ENCODE measurements at regions not wholly inside any gene's neighbourhood (a gene's known extent, or its start where the extent isn't known, plus 50 kb on each side); places are given as distances from the start of the nearest gene placed in this dataset.

- no peak overlapping the region for H3K4me3 ChIP-seq (ENCODE audit: low read depth in 1 of 2, low read length in 2 of 2)
- H3K9me3 ChIP-seq (ENCODE audit: control insufficient read depth in 1 of 2, low read length in 2 of 2): no peaks in the 10 kb centered on the region
- H3K36me3 ChIP-seq (ENCODE audit: control insufficient read depth in 1 of 2, insufficient read depth in 2 of 2, low read length in 2 of 2): no peaks in the 10 kb centered on the region
- no peaks in the 10 kb centered on the region for H3K27me3 ChIP-seq (ENCODE audit: low read depth, low read length)
- no peak overlapping the region for H3K27ac ChIP-seq (ENCODE audit: low read length)
- no peaks in the 10 kb centered on the region for H3K4me1 ChIP-seq (ENCODE audit: control insufficient read depth in 1 of 2, insufficient read depth in 2 of 2, low read length in 2 of 2)
These were observed 55.0 kb downstream of the SOX4 start for GRCh38 chr6:21648475-21649050.

- Histone ChIP-seq H3K27ac (ENCODE audit: low read length) (no peak overlapping the region), H3K36me3 (ENCODE audit: control insufficient read depth in 1 of 2, insufficient read depth in 2 of 2, low read length in 2 of 2) (no peaks in the 10 kb centered on the region), H3K9me3 (ENCODE audit: control insufficient read depth in 1 of 2, low read length in 2 of 2) (no peaks in the 10 kb centered on the region), H3K4me3 (ENCODE audit: low read depth in 1 of 2, low read length in 2 of 2) (no peak overlapping the region), H3K27me3 (ENCODE audit: low read depth, low read length) (no peaks in the 10 kb centered on the region), H3K4me1 (ENCODE audit: control insufficient read depth in 1 of 2, insufficient read depth in 2 of 2, low read length in 2 of 2) (no peaks in the 10 kb centered on the region)
These were observed 59.8 kb downstream of the SOX4 start for GRCh38 chr6:21653323-21653722.

GRCh38 chr6:21653905-21654304 lies 60.4 kb downstream of the SOX4 start:
- no peaks in the 10 kb centered on the region for H3K9me3 ChIP-seq (ENCODE audit: control insufficient read depth in 1 of 2, low read length in 2 of 2)
- H3K36me3 ChIP-seq (ENCODE audit: control insufficient read depth in 1 of 2, insufficient read depth in 2 of 2, low read length in 2 of 2): no peaks in the 10 kb centered on the region
- H3K4me3 ChIP-seq (ENCODE audit: low read depth in 1 of 2, low read length in 2 of 2): no peak overlapping the region
- no peak overlapping the region for H3K27ac ChIP-seq (ENCODE audit: low read length)
- no peaks in the 10 kb centered on the region for H3K27me3 ChIP-seq (ENCODE audit: low read depth, low read length)
- no peaks in the 10 kb centered on the region for H3K4me1 ChIP-seq (ENCODE audit: control insufficient read depth in 1 of 2, insufficient read depth in 2 of 2, low read length in 2 of 2)

- Histone ChIP-seq H3K36me3 (ENCODE audit: control insufficient read depth in 1 of 2, insufficient read depth in 2 of 2, low read length in 2 of 2) (no peaks in the 10 kb centered on the region), H3K27ac (ENCODE audit: low read length) (no peak overlapping the region), H3K9me3 (ENCODE audit: control insufficient read depth in 1 of 2, low read length in 2 of 2) (no peaks in the 10 kb centered on the region), H3K4me3 (ENCODE audit: low read depth in 1 of 2, low read length in 2 of 2) (no peak overlapping the region), H3K27me3 (ENCODE audit: low read depth, low read length) (no peaks in the 10 kb centered on the region), H3K4me1 (ENCODE audit: control insufficient read depth in 1 of 2, insufficient read depth in 2 of 2, low read length in 2 of 2) (no peaks in the 10 kb centered on the region)
These were observed 60.8 kb downstream of the SOX4 start for GRCh38 chr6:21654361-21654760.

- H3K27me3 ChIP-seq (ENCODE audit: low read depth, low read length): peaks cover 27% of the 10 kb centered on the region
These were observed 70.4 kb downstream of the SOX4 start for GRCh38 chr6:21663966-21664313.

GRCh38 chr6:21664314-21665109 lies 71.0 kb downstream of the SOX4 start:
- H3K4me1 ChIP-seq (ENCODE audit: control insufficient read depth in 1 of 2, insufficient read depth in 2 of 2, low read length in 2 of 2): peaks cover 0 to 32% of the 10 kb centered on the region in 2 donors
- no peak overlapping the region for H3K27ac ChIP-seq (ENCODE audit: low read length)
- H3K4me3 ChIP-seq (ENCODE audit: low read depth in 1 of 2, low read length in 2 of 2): peak overlapping the region; percentile 24 to 75
- no peaks in the 10 kb centered on the region for H3K36me3 ChIP-seq (ENCODE audit: control insufficient read depth in 1 of 2, insufficient read depth in 2 of 2, low read length in 2 of 2)
- H3K9me3 ChIP-seq (ENCODE audit: control insufficient read depth in 1 of 2, low read length in 2 of 2): no peaks in the 10 kb centered on the region
- peaks cover 27% of the 10 kb centered on the region for H3K27me3 ChIP-seq (ENCODE audit: low read depth, low read length)

More at GRCh38 chr6:21663966-21664313, 70.4 kb downstream of the SOX4 start:
- Histone ChIP-seq H3K4me3 (ENCODE audit: low read depth in 1 of 2, low read length in 2 of 2) (peak overlapping the region; percentile 24 to 75), H3K4me1 (ENCODE audit: control insufficient read depth in 1 of 2, insufficient read depth in 2 of 2, low read length in 2 of 2) (peaks cover 0 to 32% of the 10 kb centered on the region in 2 donors), H3K9me3 (ENCODE audit: control insufficient read depth in 1 of 2, low read length in 2 of 2) (no peaks in the 10 kb centered on the region), H3K27ac (ENCODE audit: low read length) (no peak overlapping the region), H3K36me3 (ENCODE audit: control insufficient read depth in 1 of 2, insufficient read depth in 2 of 2, low read length in 2 of 2) (no peaks in the 10 kb centered on the region)

- Histone ChIP-seq H3K4me3 (ENCODE audit: low read depth in 1 of 2, low read length in 2 of 2) (peak overlapping the region; percentile 24 to 75), H3K27me3 (ENCODE audit: low read depth, low read length) (peaks cover 27% of the 10 kb centered on the region), H3K9me3 (ENCODE audit: control insufficient read depth in 1 of 2, low read length in 2 of 2) (no peaks in the 10 kb centered on the region), H3K4me1 (ENCODE audit: control insufficient read depth in 1 of 2, insufficient read depth in 2 of 2, low read length in 2 of 2) (peaks cover 0 to 32% of the 10 kb centered on the region in 2 donors), H3K36me3 (ENCODE audit: control insufficient read depth in 1 of 2, insufficient read depth in 2 of 2, low read length in 2 of 2) (no peaks in the 10 kb centered on the region), H3K27ac (ENCODE audit: low read length) (no peak overlapping the region)
These were observed 71.5 kb downstream of the SOX4 start for GRCh38 chr6:21665110-21665391.

GRCh38 chr6:21665392-21666200 lies 72.0 kb downstream of the SOX4 start:
- no peak overlapping the region for H3K27ac ChIP-seq (ENCODE audit: low read length)

GRCh38 chr6:21666201-21666691 lies 72.7 kb downstream of the SOX4 start:
- H3K36me3 ChIP-seq (ENCODE audit: control insufficient read depth in 1 of 2, insufficient read depth in 2 of 2, low read length in 2 of 2): no peaks in the 10 kb centered on the region
- peak overlapping the region; percentile 16 for H3K27ac ChIP-seq (ENCODE audit: low read length)
- H3K4me3 ChIP-seq (ENCODE audit: low read depth in 1 of 2, low read length in 2 of 2): peak overlapping the region; percentile 62 to 75
- H3K27me3 ChIP-seq (ENCODE audit: low read depth, low read length): peaks cover 27% of the 10 kb centered on the region
- peaks cover 0 to 32% of the 10 kb centered on the region in 2 donors for H3K4me1 ChIP-seq (ENCODE audit: control insufficient read depth in 1 of 2, insufficient read depth in 2 of 2, low read length in 2 of 2)
- no peaks in the 10 kb centered on the region for H3K9me3 ChIP-seq (ENCODE audit: control insufficient read depth in 1 of 2, low read length in 2 of 2)

More at GRCh38 chr6:21665392-21666200, 72.0 kb downstream of the SOX4 start:
- peaks cover 0 to 32% of the 10 kb centered on the region in 2 donors for H3K4me1 ChIP-seq (ENCODE audit: control insufficient read depth in 1 of 2, insufficient read depth in 2 of 2, low read length in 2 of 2)
- H3K27me3 ChIP-seq (ENCODE audit: low read depth, low read length): peaks cover 27% of the 10 kb centered on the region
- peak overlapping the region; percentile 41 to 75 for H3K4me3 ChIP-seq (ENCODE audit: low read depth in 1 of 2, low read length in 2 of 2)
- H3K9me3 ChIP-seq (ENCODE audit: control insufficient read depth in 1 of 2, low read length in 2 of 2): no peaks in the 10 kb centered on the region
- no peaks in the 10 kb centered on the region for H3K36me3 ChIP-seq (ENCODE audit: control insufficient read depth in 1 of 2, insufficient read depth in 2 of 2, low read length in 2 of 2)

GRCh38 chr6:21666853-21667681 lies 73.5 kb downstream of the SOX4 start:
- Histone ChIP-seq H3K4me3 (ENCODE audit: low read depth in 1 of 2, low read length in 2 of 2) (peak overlapping the region; percentile 62 to 75), H3K36me3 (ENCODE audit: control insufficient read depth in 1 of 2, insufficient read depth in 2 of 2, low read length in 2 of 2) (no peaks in the 10 kb centered on the region), H3K4me1 (ENCODE audit: control insufficient read depth in 1 of 2, insufficient read depth in 2 of 2, low read length in 2 of 2) (peaks cover 0 to 32% of the 10 kb centered on the region in 2 donors), H3K9me3 (ENCODE audit: control insufficient read depth in 1 of 2, low read length in 2 of 2) (no peaks in the 10 kb centered on the region), H3K27ac (ENCODE audit: low read length) (peak overlapping the region; percentile 16), H3K27me3 (ENCODE audit: low read depth, low read length) (peaks cover 27% of the 10 kb centered on the region)
